GM18508 (cell line): ENCODE measurements at regions not wholly inside any gene's neighbourhood (a gene's known extent, or its start where the extent isn't known, plus 50 kb on each side); places are given as distances from the start of the nearest gene placed in this dataset.
"Not testable (repeated sequence)": the region's sequence is repeated elsewhere in the genome, so short reads cannot be mapped to it uniquely, and the experiment has no call there.

Experiments
- ATAC-seq: cut with Tn5 transposase; IDR thresholded peaks from one replicate; pipeline ENCODE4 v1.9.1; 2021; ENCODE audit warnings: moderate number of reproducible peaks; ENCODE audit not compliant: insufficient read depth, unreplicated experiment

GRCh38 chr2:212875950-212876349 lies 275.5 kb downstream of the IKZF2 start:
- not testable (repeated sequence) for ATAC-seq

GRCh38 chr2:212873256-212873655 lies 278.2 kb downstream of the IKZF2 start:
- ATAC-seq: no peak

- no peak for ATAC-seq
These were observed 279.8 kb downstream of the IKZF2 start for GRCh38 chr2:212871597-212871996.

- ATAC-seq: no peak
These were observed 287.2 kb downstream of the IKZF2 start for GRCh38 chr2:212864186-212864585.

GRCh38 chr2:212863185-212863588 lies 288.2 kb downstream of the IKZF2 start:
- no peak for ATAC-seq

- no peak for ATAC-seq
These were observed 292.9 kb downstream of the IKZF2 start for GRCh38 chr2:212858496-212858895.

- ATAC-seq: no peak
These were observed 296.6 kb downstream of the IKZF2 start for GRCh38 chr2:212854771-212855170.

GRCh38 chr2:212854116-212854515 lies 297.3 kb downstream of the IKZF2 start:
- ATAC-seq: no peak

GRCh38 chr2:212845941-212846340 lies 305.5 kb downstream of the IKZF2 start:
- no peak for ATAC-seq

- no peak for ATAC-seq
These were observed 305.0 kb upstream of the ERBB4 start for GRCh38 chr2:212843409-212844199.

- ATAC-seq: no peak
These were observed 304.1 kb upstream of the ERBB4 start for GRCh38 chr2:212842544-212843185.

- no peak for ATAC-seq
These were observed 302.9 kb upstream of the ERBB4 start for GRCh38 chr2:212841460-212841859.

- ATAC-seq: no peak
These were observed 293.9 kb upstream of the ERBB4 start for GRCh38 chr2:212832211-212833195.

GRCh38 chr2:212831671-212832199 lies 293.1 kb upstream of the ERBB4 start:
- no peak for ATAC-seq

GRCh38 chr2:212816267-212816666 lies 277.7 kb upstream of the ERBB4 start:
- ATAC-seq: no peak

GRCh38 chr2:212815453-212815852 lies 276.9 kb upstream of the ERBB4 start:
- no peak for ATAC-seq

GRCh38 chr2:212814941-212815340 lies 276.3 kb upstream of the ERBB4 start:
- no peak for ATAC-seq

- no peak for ATAC-seq
These were observed 273.3 kb upstream of the ERBB4 start for GRCh38 chr2:212811921-212812320.

- ATAC-seq: no peak
These were observed 272.6 kb upstream of the ERBB4 start for GRCh38 chr2:212811036-212811805.
